GM13976 (cell line): ENCODE measurements at regions not wholly inside any gene's neighbourhood (a gene's known extent, or its start where the extent isn't known, plus 50 kb on each side); places are given as distances from the start of the nearest gene placed in this dataset.

ENCODE experiments used
- DNase-seq: peaks from one replicate; pipeline ENCODE4 v3.0.0; 2012; ENCODE audit warnings: low spot score
- in situ Hi-C: fragments of 300-500 bp; cut with MboI; formaldehyde crosslinking; loops from one replicate; pipeline ENCODE4 v1.12.0; 2022; ENCODE audit warnings: low sequenced_read_pairs, mixed read lengths, inconsistent platforms; ENCODE audit not compliant: unreplicated experiment
- TF ChIP-seq, protein P1 (sequence below): IDR thresholded peaks from 2 replicates; pipeline ENCODE4 v1.5.1; 2012; ENCODE audit warnings: borderline replicate concordance, mild to moderate bottlenecking; ENCODE audit not compliant: insufficient read depth; ENCODE audit errors: extremely low read depth, missing control alignments, control extremely low read depth

DNA sequence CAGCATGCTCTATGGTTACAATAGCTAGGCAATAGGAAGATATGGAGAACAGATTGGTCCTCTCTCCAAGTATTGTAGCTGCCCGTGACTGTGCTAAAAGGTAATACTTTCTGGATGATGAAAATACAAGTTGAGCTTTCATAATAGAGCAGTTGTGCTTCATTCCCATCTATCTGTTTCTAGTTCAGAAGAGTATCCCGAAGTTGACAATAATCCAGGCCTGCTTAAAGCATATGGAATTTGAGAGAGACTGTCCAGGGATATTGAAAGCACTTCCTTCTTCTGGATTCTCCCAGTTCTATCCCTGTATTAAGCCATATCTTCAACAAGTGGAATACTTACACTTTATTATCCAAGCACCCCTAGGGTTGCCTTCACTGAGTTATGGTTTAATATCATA is 350.4 kb downstream of the EFNA5 start:
- DNase-seq: no peak
- TF ChIP-seq, protein P1, sequence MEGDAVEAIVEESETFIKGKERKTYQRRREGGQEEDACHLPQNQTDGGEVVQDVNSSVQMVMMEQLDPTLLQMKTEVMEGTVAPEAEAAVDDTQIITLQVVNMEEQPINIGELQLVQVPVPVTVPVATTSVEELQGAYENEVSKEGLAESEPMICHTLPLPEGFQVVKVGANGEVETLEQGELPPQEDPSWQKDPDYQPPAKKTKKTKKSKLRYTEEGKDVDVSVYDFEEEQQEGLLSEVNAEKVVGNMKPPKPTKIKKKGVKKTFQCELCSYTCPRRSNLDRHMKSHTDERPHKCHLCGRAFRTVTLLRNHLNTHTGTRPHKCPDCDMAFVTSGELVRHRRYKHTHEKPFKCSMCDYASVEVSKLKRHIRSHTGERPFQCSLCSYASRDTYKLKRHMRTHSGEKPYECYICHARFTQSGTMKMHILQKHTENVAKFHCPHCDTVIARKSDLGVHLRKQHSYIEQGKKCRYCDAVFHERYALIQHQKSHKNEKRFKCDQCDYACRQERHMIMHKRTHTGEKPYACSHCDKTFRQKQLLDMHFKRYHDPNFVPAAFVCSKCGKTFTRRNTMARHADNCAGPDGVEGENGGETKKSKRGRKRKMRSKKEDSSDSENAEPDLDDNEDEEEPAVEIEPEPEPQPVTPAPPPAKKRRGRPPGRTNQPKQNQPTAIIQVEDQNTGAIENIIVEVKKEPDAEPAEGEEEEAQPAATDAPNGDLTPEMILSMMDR: no peak
- in situ Hi-C loops: no loop called here

DNA sequence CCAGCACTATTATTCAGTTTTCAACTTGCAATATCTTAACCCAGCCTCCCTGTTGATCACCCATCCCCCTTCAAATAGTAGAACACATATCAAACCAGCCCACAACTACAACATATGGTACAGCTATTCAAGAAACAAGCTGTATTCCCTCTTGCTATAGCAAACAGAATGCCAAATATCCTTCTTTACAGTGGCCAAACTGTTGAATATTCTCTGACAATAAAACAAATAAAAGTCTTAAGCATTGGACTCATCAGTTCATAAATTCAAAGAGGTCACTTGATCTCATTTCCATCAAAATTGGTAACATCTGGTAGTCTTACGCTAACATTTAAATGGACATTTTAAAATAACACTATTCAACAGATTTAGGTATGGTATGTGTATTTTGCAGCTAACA is 350.8 kb downstream of the EFNA5 start:
- TF ChIP-seq, protein P1: no peak
- in situ Hi-C loops: no loop called here
- DNase-seq: no peak

DNA sequence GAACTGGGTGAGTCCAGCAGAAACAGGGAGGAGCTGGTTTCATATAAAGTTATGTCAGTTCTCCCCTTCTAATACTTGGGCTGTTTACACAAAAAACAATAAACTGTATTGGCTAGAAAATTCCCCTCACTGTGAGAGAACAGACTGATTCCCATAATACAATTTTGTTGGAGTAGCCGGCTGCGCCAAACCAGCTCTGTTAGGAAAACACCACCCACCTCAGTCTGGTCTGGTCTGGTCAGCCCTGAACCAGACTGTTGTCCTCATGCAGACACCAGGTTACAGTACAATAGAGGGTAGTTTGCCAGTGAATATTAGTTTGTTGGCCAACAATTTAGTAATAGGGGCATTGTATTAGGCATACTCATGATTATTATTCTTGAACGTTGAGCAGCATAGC is 356.4 kb downstream of the EFNA5 start:
- TF ChIP-seq, protein P1: no peak
- in situ Hi-C loops: no loop called here
- no peak for DNase-seq

DNA sequence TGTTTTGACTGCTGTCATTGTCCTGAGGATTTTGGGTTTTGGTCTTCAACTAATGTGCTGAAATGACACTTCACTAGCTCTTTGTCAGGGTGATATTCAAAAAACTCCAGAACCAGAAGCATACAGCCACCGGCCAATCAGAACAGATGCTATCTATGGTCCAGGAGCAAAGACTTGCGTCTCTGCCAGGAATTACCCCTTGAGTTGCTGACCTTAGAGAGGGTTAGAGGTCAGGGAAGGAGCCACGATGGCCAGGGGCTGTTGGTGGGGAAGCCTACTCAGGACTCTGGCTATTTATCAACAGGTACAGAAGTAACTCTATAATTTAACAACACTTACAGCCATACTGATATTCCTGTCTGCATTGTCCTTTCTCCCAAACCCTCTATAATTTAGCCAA is 356.8 kb downstream of the EFNA5 start:
- TF ChIP-seq, protein P1: no peak
- DNase-seq: no peak
- in situ Hi-C loops: no loop called here

DNA sequence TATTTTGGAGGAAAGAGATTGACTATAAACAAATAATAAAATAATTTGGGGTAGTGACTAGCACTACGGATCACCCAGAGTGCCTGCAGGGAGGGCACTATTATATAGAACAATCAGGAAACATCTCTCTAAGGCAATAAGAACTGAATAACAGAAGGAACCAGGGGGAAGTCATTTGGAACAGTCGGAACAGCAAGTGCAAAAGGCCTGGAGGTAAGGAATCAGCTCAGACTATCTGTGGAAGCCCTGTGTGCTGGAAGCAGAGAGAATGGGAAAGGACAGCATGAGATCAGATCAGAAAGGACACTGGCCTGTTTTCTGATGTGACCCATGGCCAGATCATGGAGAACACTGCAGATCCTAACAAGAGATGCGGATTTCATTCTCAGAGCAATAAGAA is 357.6 kb downstream of the EFNA5 start:
- DNase-seq: no peak
- in situ Hi-C loops: no loop called here
- TF ChIP-seq, protein P1: no peak

DNA sequence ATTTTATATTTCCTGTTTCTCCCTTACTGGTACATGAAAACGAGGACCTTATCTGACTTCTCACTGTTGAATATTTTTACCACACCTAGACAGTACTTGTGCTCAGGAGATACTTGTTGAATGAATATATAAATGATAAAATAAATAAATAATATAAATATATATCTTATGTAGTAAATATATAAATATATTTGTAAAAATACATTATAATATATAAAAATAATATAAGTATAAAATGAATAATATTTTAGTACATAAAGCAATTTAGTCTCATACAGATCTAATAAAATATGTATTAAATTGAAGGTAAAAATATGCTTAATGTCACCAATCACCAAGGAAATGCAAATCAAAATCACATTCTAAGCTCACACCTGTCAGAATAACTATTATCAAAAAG is 360.6 kb downstream of the EFNA5 start:
- DNase-seq: no peak
- in situ Hi-C loops: no loop called here
- TF ChIP-seq, protein P1: no peak

DNA sequence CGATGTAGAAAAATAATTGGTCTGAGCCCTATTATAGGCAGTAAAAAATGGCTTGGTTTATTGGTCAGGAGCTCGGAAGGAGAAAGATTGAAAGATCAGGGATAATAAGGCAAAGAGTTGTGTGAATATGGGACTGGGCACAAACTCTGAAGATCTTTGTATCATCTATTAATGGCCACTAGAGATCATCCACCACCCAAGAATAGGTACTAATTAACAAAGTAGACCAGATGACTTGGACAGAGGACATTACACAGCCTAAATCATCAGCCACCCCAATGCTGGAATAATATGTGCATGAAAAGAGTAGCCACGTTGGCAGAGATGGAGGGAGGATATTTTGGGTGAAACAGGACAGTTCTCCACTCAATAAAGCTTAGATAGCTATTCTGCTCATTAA is 364.1 kb downstream of the EFNA5 start:
- no peak for DNase-seq
- in situ Hi-C loops: no loop called here
- TF ChIP-seq, protein P1: no peak
